HEK293 (cell line): ENCODE measurements at regions not wholly inside any gene's neighbourhood (a gene's known extent, or its start where the extent isn't known, plus 50 kb on each side); places are given as distances from the start of the nearest gene placed in this dataset.

ENCODE experiments used
- KLF7 ChIP-seq: fragments of 450-650 bp; formaldehyde crosslinking; IDR thresholded peaks from 2 replicates; pipeline ENCODE4 v1.5.1; 2016; ENCODE audit warnings: missing biosample characterization, missing genetic modification characterization, borderline replicate concordance
- SP2 ChIP-seq: fragments of 450-650 bp; formaldehyde crosslinking; IDR thresholded peaks from 2 replicates; pipeline ENCODE4 v1.5.1; 2016; ENCODE audit warnings: missing biosample characterization, missing genetic modification characterization
- YY1 ChIP-seq: fragments of 450-650 bp; formaldehyde crosslinking; IDR thresholded peaks from 2 replicates; pipeline ENCODE4 v1.5.1; 2018; ENCODE audit warnings: missing biosample characterization, missing genetic modification characterization
- ZBTB1 ChIP-seq: fragments of 450-650 bp; formaldehyde crosslinking; IDR thresholded peaks from 2 replicates; pipeline ENCODE4 v1.5.1; 2016; ENCODE audit warnings: missing biosample characterization, missing genetic modification characterization
- ZNF302 ChIP-seq: fragments of 450-650 bp; formaldehyde crosslinking; IDR thresholded peaks from 2 replicates; pipeline ENCODE4 v1.5.1; 2016; ENCODE audit warnings: missing biosample characterization, missing genetic modification characterization, low read depth
- ZNF366 ChIP-seq: fragments of 450-650 bp; formaldehyde crosslinking; conservative IDR thresholded peaks from 2 replicates; pipeline ENCODE4 v1.5.1; 2016; ENCODE audit warnings: missing biosample characterization, missing genetic modification characterization
- ZNF449 ChIP-seq: fragments of 450-650 bp; formaldehyde crosslinking; IDR thresholded peaks from 2 replicates; pipeline ENCODE4 v1.5.1; 2017; ENCODE audit warnings: missing biosample characterization, mild to moderate bottlenecking, missing genetic modification characterization, moderate library complexity
- ZNF639 ChIP-seq: fragments of 450-650 bp; formaldehyde crosslinking; IDR thresholded peaks from 2 replicates; pipeline ENCODE4 v1.5.1; 2016; ENCODE audit warnings: missing biosample characterization, missing genetic modification characterization

- TF ChIP-seq ZNF302 (no peak), ZNF366 (tag by site-specific recombination) (no peak), SP2 (tag by site-specific recombination) (no peak), ZBTB1 (no peak), YY1 (tag by site-specific recombination) (no peak), KLF7 (no peak), ZNF449 (no peak), ZNF639 (tag by site-specific recombination) (no peak)
Observed at GRCh38 chr12:125300249-125300648, 235.0 kb downstream of the AACS start.
